GM19328 (cell line): ENCODE measurements at regions not wholly inside any gene's neighbourhood (a gene's known extent, or its start where the extent isn't known, plus 50 kb on each side); places are given as distances from the start of the nearest gene placed in this dataset.
"Not testable (repeated sequence)": the region's sequence is repeated elsewhere in the genome, so short reads cannot be mapped to it uniquely, and the experiment has no call there.

Experiments
- ATAC-seq: cut with Tn5 transposase; IDR thresholded peaks from one replicate; pipeline ENCODE4 v1.9.1; 2021; ENCODE audit warnings: mild to moderate bottlenecking, moderate library complexity; ENCODE audit not compliant: unreplicated experiment

DNA sequence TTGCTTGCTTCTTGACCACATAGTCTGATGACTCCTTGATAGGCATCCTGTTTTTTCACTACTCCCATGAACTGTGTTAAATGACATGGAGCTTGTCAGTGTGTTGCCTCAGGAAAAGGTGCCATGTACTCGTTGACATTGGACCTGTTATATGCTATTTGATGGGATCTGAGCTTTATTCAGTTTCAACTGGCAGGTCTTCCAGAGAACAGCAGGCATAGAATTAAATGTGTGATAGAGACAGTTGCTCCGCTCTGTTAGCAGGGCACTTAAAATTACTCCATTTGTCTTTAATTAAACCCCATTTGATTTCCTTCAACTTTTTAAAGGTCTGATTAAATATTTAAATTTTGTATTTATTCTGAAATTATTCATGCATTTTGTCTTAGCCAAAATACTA is 189.7 kb upstream of the ADGRL4 start:
- ATAC-seq = no peak

DNA sequence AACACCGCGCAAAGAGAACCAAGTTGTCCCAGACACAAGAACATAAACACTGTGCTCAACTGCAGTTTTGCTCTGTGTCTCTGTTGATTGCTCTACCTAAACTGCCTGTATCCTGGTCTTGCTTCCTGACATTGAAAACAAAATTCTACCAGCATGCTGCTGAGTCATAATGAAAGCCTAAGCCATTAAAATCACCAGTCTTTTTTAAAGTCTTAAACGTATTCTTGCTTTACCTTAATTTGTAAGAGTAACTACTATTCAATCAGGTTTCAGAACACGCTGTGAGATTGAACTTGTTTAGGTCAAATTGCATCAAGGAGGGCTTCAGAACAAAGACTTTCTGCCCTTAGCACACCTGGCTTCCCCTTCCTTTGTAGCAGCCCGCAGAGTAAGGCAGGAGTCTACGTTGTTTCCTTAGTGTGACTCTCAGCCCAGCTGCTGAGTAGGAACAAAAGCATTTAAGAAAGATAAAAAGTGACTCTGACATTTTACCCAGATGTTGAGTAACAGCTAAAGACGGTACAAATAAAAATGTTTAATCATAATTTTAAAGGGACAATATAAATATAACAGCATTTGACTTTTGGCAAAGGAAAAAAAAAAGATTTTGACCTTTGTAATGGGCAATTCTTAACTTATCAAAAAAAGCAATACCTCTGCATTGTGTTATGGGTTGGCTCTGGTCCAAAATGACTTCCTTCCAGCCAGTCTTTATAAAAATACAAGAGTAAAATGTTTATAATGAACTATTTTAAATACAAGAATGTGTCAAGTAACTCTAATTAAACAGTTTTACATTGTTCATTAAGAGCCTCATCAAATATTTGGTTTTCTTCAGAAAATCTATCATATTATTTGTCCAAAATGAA is 186.9 kb upstream of the ADGRL4 start:
- ATAC-seq = no peak

DNA sequence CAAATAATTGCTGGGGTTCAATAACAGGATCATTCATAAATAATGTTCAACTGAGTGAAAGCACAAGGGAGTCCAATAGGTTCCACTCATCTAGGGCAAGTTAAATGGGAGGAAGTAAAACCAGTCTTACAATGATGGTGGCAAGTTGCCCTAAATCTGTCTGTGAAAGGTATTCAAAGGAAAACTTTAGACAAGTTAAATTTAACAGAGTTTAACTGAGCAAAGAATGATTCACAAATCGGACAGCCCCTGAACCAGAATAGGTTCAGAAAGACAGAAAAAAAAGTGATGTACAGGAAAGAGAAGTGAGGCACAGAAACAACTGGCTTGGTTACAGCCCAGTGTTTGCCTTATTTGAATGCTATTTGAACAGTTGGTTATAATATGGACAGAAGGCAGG is 183.5 kb upstream of the ADGRL4 start:
- no peak for ATAC-seq

DNA sequence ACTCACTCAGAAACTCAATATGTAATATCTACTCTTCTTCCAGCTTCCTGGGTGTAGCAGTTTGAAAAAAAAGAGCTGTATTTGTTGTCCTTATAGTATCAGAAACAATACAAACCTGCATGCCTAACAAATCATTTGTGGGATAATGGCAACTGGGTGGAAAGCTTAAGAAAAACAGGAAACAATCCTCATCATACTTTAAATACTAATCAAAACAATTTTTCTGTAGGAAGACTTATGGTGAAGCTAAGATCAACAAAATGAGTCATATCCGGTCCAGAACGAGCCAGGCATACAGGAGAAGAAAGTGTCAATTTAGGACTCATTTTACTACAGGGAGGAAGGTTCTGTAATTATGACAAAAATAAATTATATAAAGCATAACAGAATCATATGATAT is 181.8 kb upstream of the ADGRL4 start:
- no peak for ATAC-seq

DNA sequence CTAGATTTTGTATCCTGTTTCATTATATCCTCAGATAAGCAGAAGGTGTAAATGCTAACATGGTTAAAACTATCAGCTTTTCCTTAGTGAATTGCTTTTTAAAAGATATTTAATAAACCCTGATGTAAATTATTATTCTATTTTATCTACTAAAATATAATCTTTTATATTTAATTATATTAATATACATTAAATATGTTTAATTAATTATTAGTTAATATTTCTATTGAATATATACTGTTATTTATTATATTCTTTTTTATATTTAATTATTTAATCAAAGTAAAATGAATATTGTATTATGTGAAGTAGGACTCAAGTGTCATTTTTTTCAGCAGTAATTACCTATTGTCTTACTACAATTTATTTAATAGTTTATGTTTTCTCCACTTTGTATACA is 179.7 kb upstream of the ADGRL4 start:
- ATAC-seq = no peak

DNA sequence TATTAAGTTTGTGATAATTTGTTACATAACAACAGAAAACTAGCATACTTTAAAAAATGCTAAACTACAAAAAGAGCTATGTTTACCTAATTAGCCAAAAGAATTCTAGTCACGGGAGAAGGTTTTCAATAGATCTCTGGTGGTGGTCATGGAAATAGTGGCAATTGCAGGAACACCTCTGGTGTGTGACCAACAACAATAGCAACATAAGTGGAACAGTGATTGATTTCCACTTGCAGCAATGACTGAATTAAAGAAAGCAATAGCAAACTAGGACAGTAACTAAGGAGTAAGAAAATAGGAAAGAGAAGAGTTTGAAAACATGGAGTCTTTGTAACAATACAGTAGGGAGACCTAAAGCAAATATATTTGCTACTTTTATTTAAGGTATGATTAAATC is 171.3 kb upstream of the ADGRL4 start:
- no peak for ATAC-seq

DNA sequence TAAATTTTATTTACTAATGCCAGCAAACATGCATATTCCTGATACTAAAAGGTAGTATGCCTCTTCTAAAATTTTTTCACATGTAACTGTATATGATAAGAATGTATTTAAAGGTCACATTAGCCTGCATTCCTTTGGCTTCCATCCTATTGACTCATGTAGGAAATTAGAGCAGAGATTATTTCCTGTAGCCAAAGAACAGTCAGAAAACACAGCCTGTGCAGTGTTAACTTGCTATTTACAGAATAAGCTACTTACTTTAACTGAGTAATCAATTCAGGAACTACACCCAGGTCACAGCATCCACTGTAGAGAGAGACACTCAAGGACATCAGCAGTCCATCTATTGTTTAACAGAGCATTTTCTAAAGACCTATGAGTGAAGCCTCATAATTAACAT is 154.5 kb upstream of the ADGRL4 start:
- no peak for ATAC-seq

DNA sequence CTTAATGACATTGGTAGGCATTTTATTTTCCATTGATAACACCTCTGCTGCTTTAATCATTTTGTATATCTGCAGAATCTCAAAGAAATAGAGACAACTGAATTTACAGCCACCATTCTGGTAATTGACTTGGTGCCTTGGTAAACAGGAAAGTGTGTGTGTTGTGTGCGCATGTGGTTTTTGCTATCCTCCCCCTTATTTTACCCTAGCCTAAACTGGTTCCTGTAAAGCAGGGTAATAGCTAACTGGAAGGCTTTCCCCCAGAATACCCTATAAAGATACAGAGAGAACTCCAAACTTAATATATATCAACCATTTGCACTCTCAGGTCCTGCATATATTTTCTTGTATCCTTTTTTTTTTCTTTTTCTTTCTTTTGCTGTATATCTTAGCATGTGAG is 149.5 kb upstream of the ADGRL4 start:
- ATAC-seq = no peak

DNA sequence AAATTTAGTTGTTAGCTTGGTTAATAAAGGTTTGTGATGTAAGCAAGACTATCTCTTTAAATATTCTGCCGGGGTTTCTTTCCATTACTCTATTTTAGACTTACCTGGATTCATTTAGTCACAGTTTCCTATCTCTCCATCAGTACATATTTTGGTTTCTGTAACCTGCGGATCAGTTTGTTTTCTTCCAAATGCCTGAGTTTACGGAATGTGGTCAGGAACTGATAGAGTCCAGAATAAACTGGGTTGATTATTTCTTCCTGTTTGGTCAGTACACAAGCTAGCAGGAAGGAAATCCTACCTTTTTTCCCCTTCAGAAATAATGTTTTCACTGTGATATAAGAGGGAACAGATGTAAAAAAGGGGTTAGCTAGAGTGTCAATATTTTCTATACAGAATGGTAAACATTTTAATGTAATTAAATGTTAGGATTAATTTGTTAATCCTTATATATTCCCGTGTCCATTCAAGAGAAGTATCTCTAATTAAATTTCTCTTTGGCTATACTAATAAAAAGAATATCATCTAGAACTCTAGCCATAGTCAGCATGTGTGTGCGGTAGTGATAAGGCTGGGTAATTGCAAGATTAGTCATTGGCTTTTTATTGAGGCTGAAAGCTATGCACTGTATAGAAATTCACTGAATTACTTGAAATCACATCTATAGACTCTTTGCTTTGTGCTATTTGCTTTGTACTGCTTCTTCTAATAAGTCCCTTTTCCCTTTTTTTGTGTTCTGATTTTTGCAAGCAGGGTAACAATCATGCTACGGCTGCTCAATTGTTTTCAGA is 144.7 kb upstream of the ADGRL4 start:
- ATAC-seq = no peak

DNA sequence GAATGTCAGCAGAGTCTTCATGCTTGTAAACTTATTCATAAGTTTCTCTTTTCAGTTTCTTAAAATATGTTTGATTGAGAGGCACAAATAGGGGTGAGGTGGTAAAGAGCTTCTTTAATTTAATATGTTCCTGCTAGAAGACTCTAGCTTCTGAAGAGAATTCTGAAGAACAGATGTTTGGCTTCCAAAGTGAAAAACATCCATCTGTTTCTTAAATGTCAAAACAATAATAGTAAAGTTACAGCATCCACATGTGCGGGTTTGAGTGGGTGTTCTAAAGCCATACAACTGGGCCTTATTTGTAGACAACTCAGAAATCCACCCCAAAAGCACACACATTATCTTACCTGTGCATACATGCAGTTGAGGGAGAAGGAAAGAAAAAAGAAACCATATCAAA is 144.0 kb upstream of the ADGRL4 start:
- ATAC-seq = no peak

DNA sequence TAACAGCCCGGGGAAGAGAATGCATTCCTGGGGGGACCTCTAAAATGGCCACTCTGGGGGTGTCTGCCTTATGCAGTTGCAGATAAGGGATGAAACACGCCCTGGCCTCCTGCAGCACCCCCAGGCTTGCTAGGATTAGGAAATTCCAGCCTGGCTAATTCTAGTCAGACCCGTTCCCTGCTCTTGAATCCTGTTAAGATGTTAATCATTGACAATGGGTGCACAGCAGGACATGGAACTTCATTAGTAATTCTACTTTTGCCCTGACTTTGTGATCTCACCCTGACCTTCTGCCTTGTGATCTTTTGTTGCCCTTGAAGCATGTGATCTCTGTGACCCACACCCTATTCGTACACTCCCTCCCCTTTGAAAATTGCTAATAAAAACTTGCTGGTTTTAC is 131.7 kb upstream of the ADGRL4 start:
- ATAC-seq = not testable (repeated sequence)

DNA sequence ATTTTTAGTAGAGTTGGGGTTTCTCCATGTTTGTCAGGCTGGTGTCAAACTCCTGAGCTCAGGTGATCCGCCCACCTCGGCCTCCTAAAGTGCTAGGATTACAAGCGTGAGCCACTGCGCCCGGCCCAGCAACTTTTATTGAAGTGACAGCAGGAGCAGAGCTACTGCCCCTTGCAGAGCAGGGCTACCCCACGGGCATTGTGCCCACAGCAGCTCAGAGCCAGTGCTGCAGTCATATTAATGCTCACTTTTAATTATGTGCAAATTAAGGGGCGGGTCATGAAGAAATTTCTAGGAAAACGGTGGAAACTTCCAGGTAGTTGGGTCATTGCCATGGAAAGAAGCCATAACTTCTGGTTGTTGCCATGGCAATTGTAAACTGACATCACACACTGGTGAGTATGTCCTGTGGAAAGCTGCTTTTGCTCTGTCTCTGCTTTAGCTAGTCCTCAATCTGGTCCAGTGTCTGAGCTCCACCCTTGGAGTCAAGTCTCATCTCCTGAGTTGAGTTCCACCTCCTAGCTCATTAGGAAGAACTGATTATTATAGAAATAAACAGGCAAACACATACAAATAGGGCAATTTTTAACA is 127.3 kb upstream of the ADGRL4 start:
- ATAC-seq = no peak

DNA sequence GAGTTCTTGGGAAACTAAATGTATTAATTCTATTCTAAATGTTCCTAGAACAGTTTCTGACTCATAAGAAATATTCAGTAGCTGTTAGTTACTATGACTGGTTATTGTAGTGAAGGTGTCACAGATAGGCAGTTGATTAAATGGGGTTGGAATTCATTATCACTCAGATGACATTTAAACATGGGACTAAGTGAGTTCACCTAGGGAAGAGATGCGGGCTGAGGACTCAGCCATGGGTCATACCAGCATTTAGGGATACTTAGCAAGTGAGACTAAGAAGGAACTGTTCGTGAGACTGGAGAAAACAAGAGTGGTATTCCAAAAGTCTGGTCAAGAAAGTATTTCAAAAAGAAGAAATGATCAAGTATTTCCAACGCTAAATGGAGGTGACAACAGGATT is 125.1 kb upstream of the ADGRL4 start:
- ATAC-seq = no peak

DNA sequence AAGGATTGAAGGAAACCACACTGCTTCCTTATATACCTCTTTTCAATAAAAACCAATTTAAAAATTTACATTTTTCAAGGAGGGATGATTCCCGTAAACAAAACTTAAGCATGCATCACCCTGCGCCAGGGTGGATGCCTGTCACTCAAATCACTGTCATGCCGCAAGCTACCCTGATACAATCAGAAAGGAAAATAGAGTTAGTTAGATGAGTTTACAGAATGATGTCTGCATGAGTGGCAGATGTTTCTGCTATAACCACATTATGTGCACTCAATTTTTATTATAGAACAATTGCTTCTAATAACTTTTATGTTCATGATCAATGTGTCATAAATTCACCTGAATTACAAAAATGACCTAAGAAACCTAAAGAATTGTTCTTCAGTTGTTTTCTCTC is 123.4 kb upstream of the ADGRL4 start:
- no peak for ATAC-seq

DNA sequence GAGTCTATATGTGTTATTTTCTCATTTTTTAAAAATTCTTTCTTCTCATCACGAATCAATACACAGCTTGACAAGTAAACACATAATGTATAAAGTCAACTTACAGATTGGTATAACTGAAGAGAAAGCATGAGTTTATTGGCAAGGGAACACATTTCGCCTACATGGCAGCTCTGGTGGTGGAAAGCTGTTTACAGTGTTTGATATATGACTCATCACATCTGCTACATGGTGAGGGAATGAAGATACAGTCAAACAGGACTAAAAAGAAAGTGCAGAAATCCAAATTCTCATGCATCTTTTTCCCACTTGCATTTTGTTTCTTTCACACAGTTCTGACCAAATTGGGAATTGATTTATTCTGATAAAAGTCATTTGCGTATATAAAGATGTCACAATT is 122.2 kb upstream of the ADGRL4 start:
- no peak for ATAC-seq

DNA sequence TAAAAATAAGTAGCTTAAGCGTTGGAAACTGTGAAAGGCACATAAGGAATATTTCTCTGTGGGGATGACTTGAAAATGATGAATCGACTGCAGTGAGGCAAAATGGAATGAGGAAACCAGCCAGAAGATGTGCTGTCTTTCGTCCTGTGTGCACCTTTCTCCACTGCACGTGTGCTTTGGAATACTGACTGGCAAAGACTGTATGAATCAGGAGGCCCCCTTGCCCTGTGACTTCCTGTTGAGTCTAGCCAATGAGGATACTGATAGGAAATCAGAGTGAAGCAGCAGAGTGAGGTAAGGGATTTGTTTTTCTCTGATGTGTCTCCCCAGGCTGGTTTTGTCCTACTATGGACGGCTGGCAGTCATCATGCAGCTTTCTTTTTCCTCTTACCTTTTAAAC is 118.2 kb upstream of the ADGRL4 start:
- no peak for ATAC-seq

DNA sequence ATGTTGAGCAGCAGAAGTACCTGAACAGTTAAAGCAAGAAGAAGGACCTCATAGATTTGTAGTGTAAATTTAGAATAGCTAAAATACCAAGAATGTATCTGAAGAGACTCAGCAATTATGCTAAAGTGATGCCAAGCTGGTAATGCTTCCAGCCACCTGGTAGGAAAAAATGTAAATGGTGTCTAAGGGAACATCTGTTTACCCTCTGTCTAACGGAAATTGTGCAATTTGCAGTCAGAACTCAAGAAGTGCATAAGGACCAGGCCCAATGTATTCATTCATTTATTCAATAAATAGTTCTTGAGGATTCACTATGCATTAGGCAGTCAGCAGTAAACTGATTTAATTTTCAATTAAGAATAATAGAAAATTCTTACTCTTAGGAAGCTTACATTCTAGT is 116.0 kb upstream of the ADGRL4 start:
- no peak for ATAC-seq

DNA sequence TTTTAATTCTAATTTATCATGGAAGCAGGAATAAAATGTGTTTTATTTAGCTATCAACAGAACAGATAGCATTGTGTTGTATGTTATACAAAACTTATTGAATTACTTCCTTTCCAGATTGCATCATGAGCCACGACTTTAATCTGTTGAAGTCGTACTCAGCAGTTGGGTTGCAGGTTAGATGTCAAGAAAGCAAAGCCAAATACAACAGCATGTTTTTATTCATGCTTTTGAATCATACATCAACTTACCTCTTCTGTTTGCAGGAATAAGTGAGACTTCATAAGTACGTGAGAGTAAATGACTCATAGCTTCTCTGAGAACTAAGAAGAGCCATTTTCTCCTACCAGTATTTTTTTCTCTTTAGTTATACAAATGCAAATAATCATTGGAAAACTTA is 110.8 kb upstream of the ADGRL4 start:
- ATAC-seq = no peak

DNA sequence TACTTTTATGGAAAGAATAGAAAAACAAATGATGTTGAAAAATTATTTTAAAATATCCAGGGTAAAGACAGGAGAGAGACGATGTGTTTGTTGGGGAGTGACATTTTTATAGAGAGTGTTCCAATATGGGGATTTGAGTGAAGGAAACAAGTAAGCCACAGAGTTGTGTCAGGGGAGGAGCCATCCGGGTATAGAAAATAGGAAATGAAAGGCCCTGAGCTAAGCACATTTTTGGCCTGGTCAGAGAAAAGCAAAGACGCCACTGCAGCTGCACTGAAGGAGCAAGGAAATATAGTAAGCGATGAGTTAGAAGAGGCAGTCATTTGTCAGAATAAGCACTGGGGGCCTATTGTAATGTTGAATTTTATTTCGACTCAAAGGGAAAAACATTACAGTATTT is 107.3 kb upstream of the ADGRL4 start:
- ATAC-seq = no peak

DNA sequence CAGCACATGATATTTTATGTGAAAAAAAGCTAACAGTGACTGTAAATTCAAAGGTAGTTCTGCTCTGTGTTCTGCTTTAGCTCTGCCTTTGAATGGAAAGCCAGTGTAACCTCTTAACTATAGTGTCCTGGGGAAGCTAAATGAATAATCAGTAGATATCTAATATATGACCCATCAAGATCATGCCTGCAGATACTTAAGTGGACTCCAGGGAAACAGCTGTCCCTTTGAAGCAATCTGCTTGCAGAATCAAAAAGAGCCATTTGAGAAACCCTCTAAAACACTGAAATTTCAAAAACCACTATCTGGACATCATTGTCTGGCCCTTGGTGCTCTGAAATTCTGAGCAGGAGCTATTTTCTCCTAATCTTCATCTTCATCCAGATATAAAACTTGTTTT is 104.2 kb upstream of the ADGRL4 start:
- ATAC-seq = no peak

DNA sequence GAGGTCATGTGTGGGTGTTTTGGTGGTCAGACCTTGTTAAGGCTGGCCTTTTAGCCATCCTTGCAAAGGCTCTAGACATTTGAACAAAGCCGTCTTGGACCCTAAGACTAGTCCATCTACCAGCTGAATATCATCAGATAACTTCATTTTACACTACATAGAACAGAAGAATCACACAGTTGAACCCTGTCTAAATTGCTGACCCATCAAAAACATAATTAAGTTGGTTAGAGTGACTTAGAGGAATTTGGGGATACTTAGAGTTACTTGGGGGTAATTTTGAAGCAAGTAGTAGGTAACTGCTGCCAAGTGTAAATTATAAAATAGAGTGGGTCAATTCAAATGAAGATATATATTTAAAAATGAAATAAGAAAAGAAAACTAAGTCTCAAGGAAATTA is 102.9 kb upstream of the ADGRL4 start:
- no peak for ATAC-seq

DNA sequence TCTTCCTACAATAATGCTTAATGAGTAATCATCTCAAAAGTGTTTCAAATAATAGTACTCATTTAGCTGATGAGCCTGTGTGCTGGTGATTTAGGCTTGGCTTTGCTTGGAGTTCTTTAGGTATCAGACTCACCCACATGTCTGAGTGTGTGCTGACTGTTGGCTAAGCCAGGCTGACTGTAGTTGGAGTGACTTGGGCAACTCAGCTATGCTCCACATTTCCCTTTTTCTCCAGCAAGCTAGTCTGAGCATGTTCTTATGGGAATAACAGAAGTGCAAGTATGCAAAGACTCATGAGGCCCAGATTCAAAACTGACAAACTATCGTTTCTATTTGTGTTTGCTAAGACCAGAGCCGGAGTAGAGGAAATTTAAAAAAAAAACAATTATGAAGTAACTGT is 99.0 kb upstream of the ADGRL4 start:
- ATAC-seq = no peak
